Activated naive CD8-positive, alpha-beta T cell treated with anti-CD3 and anti-CD28 coated beads for 36 hours (primary cell): ENCODE measurements at regions not wholly inside any gene's neighbourhood (a gene's known extent, or its start where the extent isn't known, plus 50 kb on each side); places are given as distances from the start of the nearest gene placed in this dataset.
"Not testable (repeated sequence)": the region's sequence is repeated elsewhere in the genome, so short reads cannot be mapped to it uniquely, and the experiment has no call there.

Source experiments
- DNase-seq: peaks from one replicate; pipeline ENCODE4 v3.0.0; 2021
- H3K27ac Mint-ChIP-seq: one replicate; pipeline ENCODE4 v1.8.0; 2022; ENCODE audit warnings: mild to moderate bottlenecking, moderate library complexity, mixed read lengths
- H3K27me3 Mint-ChIP-seq: one replicate; pipeline ENCODE4 v1.8.0; 2022; ENCODE audit warnings: mild to moderate bottlenecking, mixed read lengths
- H3K36me3 Mint-ChIP-seq: one replicate; pipeline ENCODE4 v1.8.0; 2021; ENCODE audit warnings: mild to moderate bottlenecking, mixed read lengths
- H3K4me1 Mint-ChIP-seq: one replicate; pipeline ENCODE4 v1.8.0; 2021; ENCODE audit warnings: mixed read lengths
- H3K4me3 Mint-ChIP-seq: one replicate; pipeline ENCODE4 v1.8.0; 2022; ENCODE audit warnings: mild to moderate bottlenecking, moderate library complexity, mixed read lengths
- H3K9me3 Mint-ChIP-seq: one replicate; pipeline ENCODE4 v1.8.0; 2022; ENCODE audit warnings: mixed read lengths

GRCh38 chr2:153420394-153420793 lies 58.2 kb downstream of the RPRM start:
- no peak for DNase-seq
- no peak overlapping the region for H3K4me3 Mint-ChIP-seq
- no peaks in the 10 kb centered on the region for H3K9me3 Mint-ChIP-seq
- H3K36me3 Mint-ChIP-seq = no peaks in the 10 kb centered on the region
- no peaks in the 10 kb centered on the region for H3K4me1 Mint-ChIP-seq
- no peaks in the 10 kb centered on the region for H3K27me3 Mint-ChIP-seq
- no peak overlapping the region for H3K27ac Mint-ChIP-seq

GRCh38 chr2:153417077-153417476 lies 61.5 kb downstream of the RPRM start:
- no peaks in the 10 kb centered on the region for H3K36me3 Mint-ChIP-seq
- H3K27ac Mint-ChIP-seq = no peak overlapping the region
- no peaks in the 10 kb centered on the region for H3K4me1 Mint-ChIP-seq
- H3K27me3 Mint-ChIP-seq = no peaks in the 10 kb centered on the region
- H3K4me3 Mint-ChIP-seq = no peak overlapping the region
- DNase-seq = no peak
- H3K9me3 Mint-ChIP-seq = no peaks in the 10 kb centered on the region

- no peaks in the 10 kb centered on the region for H3K36me3 Mint-ChIP-seq
- H3K27me3 Mint-ChIP-seq = no peaks in the 10 kb centered on the region
- H3K4me3 Mint-ChIP-seq = no peak overlapping the region
- no peaks in the 10 kb centered on the region for H3K9me3 Mint-ChIP-seq
- no peak for DNase-seq
- no peak overlapping the region for H3K27ac Mint-ChIP-seq
- H3K4me1 Mint-ChIP-seq = no peaks in the 10 kb centered on the region
Measured at GRCh38 chr2:153416071-153416470, 62.5 kb downstream of the RPRM start.

- Mint-ChIP-seq H3K9me3 (no peaks in the 10 kb centered on the region), H3K4me3 (no peak overlapping the region), H3K27me3 (peaks cover 5% of the 10 kb centered on the region), H3K36me3 (no peaks in the 10 kb centered on the region), H3K4me1 (no peaks in the 10 kb centered on the region), H3K27ac (no peak overlapping the region)
- no peak for DNase-seq
Measured at GRCh38 chr2:153408710-153409385, 69.7 kb downstream of the RPRM start.

GRCh38 chr2:153405196-153405595 lies 73.4 kb downstream of the RPRM start:
- H3K4me3 Mint-ChIP-seq = no peak overlapping the region
- H3K9me3 Mint-ChIP-seq = no peaks in the 10 kb centered on the region
- H3K27me3 Mint-ChIP-seq = peaks cover 5% of the 10 kb centered on the region
- H3K36me3 Mint-ChIP-seq = no peaks in the 10 kb centered on the region
- H3K4me1 Mint-ChIP-seq = no peaks in the 10 kb centered on the region
- no peak overlapping the region for H3K27ac Mint-ChIP-seq
- DNase-seq = no peak

- DNase-seq = no peak
- Mint-ChIP-seq H3K27me3 (peaks cover 5% of the 10 kb centered on the region), H3K4me1 (no peaks in the 10 kb centered on the region), H3K9me3 (no peaks in the 10 kb centered on the region), H3K27ac (no peak overlapping the region), H3K36me3 (no peaks in the 10 kb centered on the region), H3K4me3 (no peak overlapping the region)
Measured at GRCh38 chr2:153404792-153405191, 73.8 kb downstream of the RPRM start.

- DNase-seq = no peak
- no peaks in the 10 kb centered on the region for H3K36me3 Mint-ChIP-seq
- H3K27ac Mint-ChIP-seq = no peak overlapping the region
- no peak overlapping the region for H3K4me3 Mint-ChIP-seq
- H3K9me3 Mint-ChIP-seq = peaks cover 2% of the 10 kb centered on the region
- no peaks in the 10 kb centered on the region for H3K4me1 Mint-ChIP-seq
- H3K27me3 Mint-ChIP-seq = peaks cover 5% of the 10 kb centered on the region
Measured at GRCh38 chr2:153403940-153404339, 74.6 kb downstream of the RPRM start.

- H3K9me3 Mint-ChIP-seq, H3K4me3 Mint-ChIP-seq, H3K4me1 Mint-ChIP-seq, H3K36me3 Mint-ChIP-seq, H3K27ac Mint-ChIP-seq, H3K27me3 Mint-ChIP-seq, DNase-seq: not testable (repeated sequence)
Measured at GRCh38 chr2:153403352-153403751, 75.2 kb downstream of the RPRM start.

GRCh38 chr2:153394686-153395085 lies 83.9 kb downstream of the RPRM start:
- no peak overlapping the region for H3K27ac Mint-ChIP-seq
- no peaks in the 10 kb centered on the region for H3K27me3 Mint-ChIP-seq
- no peaks in the 10 kb centered on the region for H3K36me3 Mint-ChIP-seq
- H3K9me3 Mint-ChIP-seq = peaks cover 4% of the 10 kb centered on the region
- H3K4me3 Mint-ChIP-seq = no peak overlapping the region
- DNase-seq = no peak
- H3K4me1 Mint-ChIP-seq = no peaks in the 10 kb centered on the region

GRCh38 chr2:153394247-153394646 lies 84.3 kb downstream of the RPRM start:
- no peak overlapping the region for H3K4me3 Mint-ChIP-seq
- H3K4me1 Mint-ChIP-seq = no peaks in the 10 kb centered on the region
- H3K27me3 Mint-ChIP-seq = no peaks in the 10 kb centered on the region
- no peak overlapping the region for H3K27ac Mint-ChIP-seq
- DNase-seq = no peak
- peaks cover 4% of the 10 kb centered on the region for H3K9me3 Mint-ChIP-seq
- H3K36me3 Mint-ChIP-seq = no peaks in the 10 kb centered on the region

- Mint-ChIP-seq H3K27ac (no peak overlapping the region), H3K36me3 (no peaks in the 10 kb centered on the region), H3K27me3 (no peaks in the 10 kb centered on the region), H3K4me3 (no peak overlapping the region), H3K4me1 (no peaks in the 10 kb centered on the region), H3K9me3 (peaks cover 2% of the 10 kb centered on the region)
- no peak for DNase-seq
Measured at GRCh38 chr2:153393518-153393917, 85.0 kb downstream of the RPRM start.

GRCh38 chr2:153391131-153391530 lies 87.4 kb downstream of the RPRM start:
- Mint-ChIP-seq H3K4me1 (no peaks in the 10 kb centered on the region), H3K27me3 (no peaks in the 10 kb centered on the region), H3K36me3 (no peaks in the 10 kb centered on the region), H3K9me3 (no peaks in the 10 kb centered on the region), H3K4me3 (no peak overlapping the region), H3K27ac (no peak overlapping the region)
- no peak for DNase-seq

GRCh38 chr2:153388246-153388645 lies 90.3 kb downstream of the RPRM start:
- no peak for DNase-seq
- H3K9me3 Mint-ChIP-seq = peaks cover 2% of the 10 kb centered on the region
- no peaks in the 10 kb centered on the region for H3K36me3 Mint-ChIP-seq
- no peaks in the 10 kb centered on the region for H3K4me1 Mint-ChIP-seq
- no peak overlapping the region for H3K4me3 Mint-ChIP-seq
- H3K27ac Mint-ChIP-seq = no peak overlapping the region
- peaks cover 5% of the 10 kb centered on the region for H3K27me3 Mint-ChIP-seq

GRCh38 chr2:153387203-153387602 lies 91.4 kb downstream of the RPRM start:
- no peaks in the 10 kb centered on the region for H3K36me3 Mint-ChIP-seq
- H3K4me3 Mint-ChIP-seq = no peak overlapping the region
- H3K27ac Mint-ChIP-seq = no peak overlapping the region
- peaks cover 4% of the 10 kb centered on the region for H3K9me3 Mint-ChIP-seq
- H3K4me1 Mint-ChIP-seq = no peaks in the 10 kb centered on the region
- DNase-seq = no peak
- H3K27me3 Mint-ChIP-seq = peaks cover 5% of the 10 kb centered on the region

GRCh38 chr2:153386481-153386897 lies 92.1 kb downstream of the RPRM start:
- no peak for DNase-seq
- peaks cover 4% of the 10 kb centered on the region for H3K9me3 Mint-ChIP-seq

GRCh38 chr2:153373510-153374279 lies 104.9 kb downstream of the RPRM start:
- no peaks in the 10 kb centered on the region for H3K4me1 Mint-ChIP-seq
- H3K27me3 Mint-ChIP-seq = no peaks in the 10 kb centered on the region
- no peak for DNase-seq
- H3K27ac Mint-ChIP-seq = no peak overlapping the region
- no peaks in the 10 kb centered on the region for H3K9me3 Mint-ChIP-seq
- no peaks in the 10 kb centered on the region for H3K36me3 Mint-ChIP-seq
- no peak overlapping the region for H3K4me3 Mint-ChIP-seq

More at GRCh38 chr2:153386481-153386897, 92.1 kb downstream of the RPRM start:
- H3K4me3 Mint-ChIP-seq = no peak overlapping the region
- peaks cover 5% of the 10 kb centered on the region for H3K27me3 Mint-ChIP-seq
- no peak overlapping the region for H3K27ac Mint-ChIP-seq
- H3K36me3 Mint-ChIP-seq = no peaks in the 10 kb centered on the region
- no peaks in the 10 kb centered on the region for H3K4me1 Mint-ChIP-seq
